ENCODE measurements at regions not wholly inside any gene's neighbourhood (a gene's known extent, or its start where the extent isn't known, plus 50 kb on each side); places are given as distances from the start of the nearest gene placed in this dataset.

DNA sequence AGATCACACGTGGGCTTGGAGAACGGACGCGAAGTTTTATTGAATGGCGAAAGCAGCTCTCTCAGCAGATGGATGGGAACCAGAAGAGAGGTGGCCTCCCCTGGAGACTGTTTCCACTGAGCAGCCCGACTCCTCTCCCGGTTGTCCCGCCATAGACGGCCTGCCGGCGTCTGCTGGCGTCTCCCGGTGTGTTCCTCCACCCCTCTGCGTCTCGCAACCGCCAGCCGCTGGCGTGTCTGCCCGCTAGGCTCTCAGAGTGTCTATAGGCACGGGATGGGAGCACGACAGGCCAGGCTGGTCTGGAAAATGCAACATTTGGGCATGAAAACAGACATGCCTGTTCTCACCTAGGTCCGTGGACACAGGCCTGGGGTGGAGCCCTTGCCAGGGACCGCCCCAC lies 366.7 kb upstream of the SOX11 start:
- TF ChIP-seq EZH2 (IDR thresholded peaks at IDR 0.05) (no peak), POLR2AphosphoS5 (IDR thresholded peaks at IDR 0.05; ENCODE audit: borderline replicate concordance, low read depth, low read length) (no peak)
